ENCODE measurements at regions not wholly inside any gene's neighbourhood (a gene's known extent, or its start where the extent isn't known, plus 50 kb on each side); places are given as distances from the start of the nearest gene placed in this dataset.
"Not testable (repeated sequence)": the region's sequence is repeated elsewhere in the genome, so short reads cannot be mapped to it uniquely, and the experiment has no call there.

DNA sequence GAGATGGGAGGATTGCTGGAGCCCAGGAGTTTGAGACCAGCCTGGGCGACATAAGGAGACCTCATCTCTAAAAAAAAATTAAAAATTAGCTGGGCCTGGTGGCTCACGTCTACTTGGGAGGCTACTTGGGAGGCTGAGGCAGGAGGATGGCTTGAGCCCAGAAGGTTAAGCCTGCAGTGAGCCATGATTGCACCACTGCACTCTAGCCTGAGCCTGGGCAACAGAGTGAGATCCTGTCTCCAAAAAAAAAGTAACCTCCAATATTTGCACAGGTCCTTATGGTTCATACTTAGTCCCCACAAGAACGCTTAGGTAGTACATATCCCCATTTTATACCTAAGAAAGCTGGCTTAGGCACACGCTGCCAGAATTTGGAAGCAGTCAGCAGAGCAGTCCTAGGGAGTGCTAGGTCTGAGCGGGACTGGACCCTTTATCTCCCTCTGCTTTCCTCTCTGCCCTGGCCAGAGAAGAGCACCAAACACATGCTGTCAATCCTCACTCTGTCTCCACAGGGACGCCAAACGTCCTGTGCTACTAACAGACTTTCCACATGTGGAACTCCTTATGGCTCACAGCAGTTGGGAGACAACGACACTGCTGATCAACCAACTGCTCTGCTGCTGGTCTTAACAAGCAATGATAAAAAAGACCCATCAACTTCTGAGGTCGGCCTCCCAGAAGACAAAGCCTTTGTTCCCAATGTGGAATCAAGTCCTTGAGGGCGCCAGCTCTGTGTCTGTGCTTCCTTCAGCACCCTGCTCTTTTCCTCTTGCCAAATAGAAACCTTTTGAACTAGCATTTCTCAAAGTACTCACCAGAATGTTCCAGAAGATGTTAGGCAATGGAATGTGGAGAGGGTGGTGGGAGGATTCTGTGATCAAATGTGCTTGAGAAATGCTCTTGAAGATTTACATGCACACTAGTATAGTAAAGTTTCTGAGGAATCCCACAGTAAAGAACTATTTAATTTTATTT lies 226.3 kb upstream of the DTNBP1 start:
- H3K9me3 Mint-ChIP-seq (ENCODE audit: unreplicated experiment): no peaks in the 10 kb centered on the region
- H3K27ac Mint-ChIP-seq (ENCODE audit: unreplicated experiment): no peak overlapping the region
- intact Hi-C loops (cut with micrococcal nuclease; ENCODE audit: unreplicated experiment): no loop called here

DNA sequence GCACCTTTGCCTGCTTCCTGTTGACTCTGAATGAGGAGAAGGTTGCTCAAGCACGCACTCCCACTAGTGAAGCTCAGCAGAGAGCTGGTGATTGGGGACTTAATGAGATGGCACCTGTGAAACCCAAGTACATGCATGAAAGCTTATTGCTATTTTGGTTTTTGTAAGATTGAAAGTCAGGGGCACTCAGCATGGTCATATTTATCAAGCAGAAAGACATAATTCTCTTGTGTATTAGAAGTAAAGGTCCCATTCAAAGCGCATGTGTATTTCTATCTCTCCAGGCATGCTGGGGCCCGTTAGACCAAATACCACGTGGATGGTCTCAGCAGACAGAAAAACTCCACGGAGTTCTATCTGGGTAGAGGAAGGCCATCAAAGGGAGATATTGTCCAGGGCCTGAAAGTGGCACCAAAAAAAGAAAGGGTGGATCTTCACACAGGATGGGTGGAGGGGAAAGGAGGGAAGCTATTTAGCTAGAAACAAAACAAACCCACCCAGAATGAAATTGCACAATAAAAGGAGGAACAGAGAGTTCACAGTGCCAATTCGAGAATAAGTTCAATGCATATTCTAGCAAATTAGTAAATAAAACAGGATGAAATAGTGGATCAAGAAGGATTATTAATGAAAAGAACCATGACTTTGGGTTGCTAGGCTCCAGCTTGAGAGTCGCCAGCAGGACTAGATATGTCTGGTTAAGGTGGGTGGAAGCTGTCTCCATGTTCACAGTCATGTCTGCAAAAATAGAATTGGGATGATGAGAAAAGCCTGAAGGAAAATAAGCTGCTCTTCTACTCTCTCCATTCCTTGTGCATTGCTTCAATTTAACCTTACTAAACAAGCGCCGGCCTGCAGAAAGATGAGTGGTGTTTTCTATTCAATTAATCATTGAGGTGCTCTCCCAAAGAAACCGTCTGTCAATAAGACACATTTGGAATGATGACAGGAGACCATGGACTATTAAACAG lies 224.9 kb upstream of the DTNBP1 start:
- BruUV-seq (replicated peaks): no TSS peak
- no peaks in the 10 kb centered on the region for H3K9me3 ChIP-seq
- H3K36me3 Mint-ChIP-seq (ENCODE audit: insufficient read depth, unreplicated experiment): no peaks in the 10 kb centered on the region
- H3K27ac Mint-ChIP-seq (ENCODE audit: unreplicated experiment): no peak overlapping the region
- CTCF ChIA-PET: interaction anchor here (0.6 kb wide), 1 partner anchor 174 kb away, joined by 4 read pairs; no protein-coding TSS in a partner anchor
- no peak overlapping the region for H3K4me3 ChIP-seq (ENCODE audit: low read depth, low read length)
- H3K27me3 Mint-ChIP-seq (ENCODE audit: insufficient read depth, unreplicated experiment): peaks cover 6% of the 10 kb centered on the region
- H3K27me3 ChIP-seq (replicated peaks; ENCODE audit: control insufficient read depth, insufficient read depth, low read length): no peaks in the 10 kb centered on the region
- TF ChIP-seq, protein P1, sequence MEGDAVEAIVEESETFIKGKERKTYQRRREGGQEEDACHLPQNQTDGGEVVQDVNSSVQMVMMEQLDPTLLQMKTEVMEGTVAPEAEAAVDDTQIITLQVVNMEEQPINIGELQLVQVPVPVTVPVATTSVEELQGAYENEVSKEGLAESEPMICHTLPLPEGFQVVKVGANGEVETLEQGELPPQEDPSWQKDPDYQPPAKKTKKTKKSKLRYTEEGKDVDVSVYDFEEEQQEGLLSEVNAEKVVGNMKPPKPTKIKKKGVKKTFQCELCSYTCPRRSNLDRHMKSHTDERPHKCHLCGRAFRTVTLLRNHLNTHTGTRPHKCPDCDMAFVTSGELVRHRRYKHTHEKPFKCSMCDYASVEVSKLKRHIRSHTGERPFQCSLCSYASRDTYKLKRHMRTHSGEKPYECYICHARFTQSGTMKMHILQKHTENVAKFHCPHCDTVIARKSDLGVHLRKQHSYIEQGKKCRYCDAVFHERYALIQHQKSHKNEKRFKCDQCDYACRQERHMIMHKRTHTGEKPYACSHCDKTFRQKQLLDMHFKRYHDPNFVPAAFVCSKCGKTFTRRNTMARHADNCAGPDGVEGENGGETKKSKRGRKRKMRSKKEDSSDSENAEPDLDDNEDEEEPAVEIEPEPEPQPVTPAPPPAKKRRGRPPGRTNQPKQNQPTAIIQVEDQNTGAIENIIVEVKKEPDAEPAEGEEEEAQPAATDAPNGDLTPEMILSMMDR (IDR thresholded peaks at IDR 0.05; ENCODE audit: insufficient read depth in 1 of 2, low read depth in 1 of 2, low read length in 1 of 2, severe bottlenecking in 1 of 2, unreplicated experiment in 1 of 2): no peak
- intact Hi-C loops (cut with micrococcal nuclease; ENCODE audit: unreplicated experiment): no loop called here
- POLR2A ChIA-PET: no interaction called here
- H3K4me3 Mint-ChIP-seq (ENCODE audit: unreplicated experiment): no peak overlapping the region
- H3K9me3 Mint-ChIP-seq (ENCODE audit: unreplicated experiment): no peaks in the 10 kb centered on the region
- no peaks in the 10 kb centered on the region for H3K4me1 ChIP-seq
- no peaks in the 10 kb centered on the region for H3K4me1 Mint-ChIP-seq (ENCODE audit: low read depth, unreplicated experiment)
- DNase-seq: no peak
- no peaks in the 10 kb centered on the region for H3K36me3 ChIP-seq (ENCODE audit: control insufficient read depth, insufficient read depth, low read length)

More for the DNA sequence above, 226.3 kb upstream of the DTNBP1 start:
- no peak for DNase-seq
- peaks cover 6% of the 10 kb centered on the region for H3K27me3 Mint-ChIP-seq (ENCODE audit: insufficient read depth, unreplicated experiment)
- Histone ChIP-seq H3K36me3 (ENCODE audit: control insufficient read depth, insufficient read depth, low read length) (no peaks in the 10 kb centered on the region), H3K4me1 (no peaks in the 10 kb centered on the region), H3K27me3 (replicated peaks; ENCODE audit: control insufficient read depth, insufficient read depth, low read length) (no peaks in the 10 kb centered on the region), H3K4me3 (ENCODE audit: low read depth, low read length) (no peak overlapping the region), H3K9me3 (0 out of 2 replicates have a peak, but pooled peaks cover 7% of the 10 kb centered on the region)
- ChIA-PET POLR2A (no interaction called here), CTCF (interaction anchor here (0.5 kb wide), 1 partner anchor 597 kb away, joined by 3 read pairs; no protein-coding TSS in a partner anchor)
- TF ChIP-seq, protein P1 (IDR thresholded peaks at IDR 0.05; ENCODE audit: insufficient read depth in 1 of 2, low read depth in 1 of 2, low read length in 1 of 2, severe bottlenecking in 1 of 2, unreplicated experiment in 1 of 2): no peak
- no peaks in the 10 kb centered on the region for H3K36me3 Mint-ChIP-seq (ENCODE audit: insufficient read depth, unreplicated experiment)
- no TSS peak for BruUV-seq (replicated peaks)
- H3K4me3 Mint-ChIP-seq (ENCODE audit: unreplicated experiment): no peak overlapping the region
- no peaks in the 10 kb centered on the region for H3K4me1 Mint-ChIP-seq (ENCODE audit: low read depth, unreplicated experiment)

DNA sequence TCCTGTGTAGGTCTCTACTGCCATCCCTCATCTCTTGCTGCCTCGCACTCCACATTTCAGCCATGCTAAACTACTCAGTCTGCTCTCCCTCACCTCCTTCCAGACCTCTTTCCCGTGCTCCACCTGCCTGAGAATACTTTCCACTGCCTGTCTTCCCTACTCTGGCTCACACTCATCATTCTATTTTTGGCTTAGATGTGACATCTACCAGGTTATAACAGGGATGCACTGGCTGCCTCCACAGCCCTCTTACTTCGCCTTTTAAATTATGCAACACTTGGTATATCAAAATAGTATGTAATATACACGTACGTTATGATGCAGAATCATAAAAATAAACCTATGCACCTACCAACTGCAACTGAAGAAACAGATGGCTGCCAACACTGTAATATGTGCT lies 222.8 kb upstream of the DTNBP1 start:
- H3K36me3 Mint-ChIP-seq (ENCODE audit: insufficient read depth, unreplicated experiment): no peaks in the 10 kb centered on the region

GRCh38 chr6:15883593-15883992 lies 220.8 kb upstream of the DTNBP1 start:
- CTCF ChIA-PET; H3K27me3 Mint-ChIP-seq (ENCODE audit: insufficient read depth, unreplicated experiment); DNase-seq; H3K4me3 ChIP-seq (ENCODE audit: low read depth, low read length); H3K4me1 ChIP-seq; H3K36me3 ChIP-seq (ENCODE audit: control insufficient read depth, insufficient read depth, low read length); BruUV-seq (replicated peaks); H3K27me3 ChIP-seq (replicated peaks; ENCODE audit: control insufficient read depth, insufficient read depth, low read length); H3K9me3 Mint-ChIP-seq (ENCODE audit: unreplicated experiment); H3K9me3 ChIP-seq; POLR2A ChIA-PET; H3K4me1 Mint-ChIP-seq (ENCODE audit: low read depth, unreplicated experiment); intact Hi-C loops (cut with micrococcal nuclease; ENCODE audit: unreplicated experiment); H3K4me3 Mint-ChIP-seq (ENCODE audit: unreplicated experiment); H3K27ac Mint-ChIP-seq (ENCODE audit: unreplicated experiment); H3K36me3 Mint-ChIP-seq (ENCODE audit: insufficient read depth, unreplicated experiment): not testable (repeated sequence)

More for the DNA sequence above, 222.8 kb upstream of the DTNBP1 start:
- no peaks in the 10 kb centered on the region for H3K27me3 ChIP-seq (replicated peaks; ENCODE audit: control insufficient read depth, insufficient read depth, low read length)
- BruUV-seq (replicated peaks): no TSS peak
- intact Hi-C loops (cut with micrococcal nuclease; ENCODE audit: unreplicated experiment): no loop called here
- no peaks in the 10 kb centered on the region for H3K4me1 ChIP-seq
- H3K9me3 ChIP-seq: no peaks in the 10 kb centered on the region
- no peak overlapping the region for H3K4me3 ChIP-seq (ENCODE audit: low read depth, low read length)
- TF ChIP-seq, protein P1 (IDR thresholded peaks at IDR 0.05; ENCODE audit: insufficient read depth in 1 of 2, low read depth in 1 of 2, low read length in 1 of 2, severe bottlenecking in 1 of 2, unreplicated experiment in 1 of 2): no peak
- Mint-ChIP-seq H3K27ac (ENCODE audit: unreplicated experiment) (no peak overlapping the region), H3K4me1 (ENCODE audit: low read depth, unreplicated experiment) (no peaks in the 10 kb centered on the region), H3K4me3 (ENCODE audit: unreplicated experiment) (no peak overlapping the region), H3K27me3 (ENCODE audit: insufficient read depth, unreplicated experiment) (peaks cover 10% of the 10 kb centered on the region), H3K9me3 (ENCODE audit: unreplicated experiment) (no peaks in the 10 kb centered on the region)
- H3K36me3 ChIP-seq (ENCODE audit: control insufficient read depth, insufficient read depth, low read length): no peaks in the 10 kb centered on the region
- ChIA-PET POLR2A (no interaction called here), CTCF (no interaction called here)
- no peak for DNase-seq
